ENCODE measurements at regions not wholly inside any gene's neighbourhood (a gene's known extent, or its start where the extent isn't known, plus 50 kb on each side); places are given as distances from the start of the nearest gene placed in this dataset.

DNA sequence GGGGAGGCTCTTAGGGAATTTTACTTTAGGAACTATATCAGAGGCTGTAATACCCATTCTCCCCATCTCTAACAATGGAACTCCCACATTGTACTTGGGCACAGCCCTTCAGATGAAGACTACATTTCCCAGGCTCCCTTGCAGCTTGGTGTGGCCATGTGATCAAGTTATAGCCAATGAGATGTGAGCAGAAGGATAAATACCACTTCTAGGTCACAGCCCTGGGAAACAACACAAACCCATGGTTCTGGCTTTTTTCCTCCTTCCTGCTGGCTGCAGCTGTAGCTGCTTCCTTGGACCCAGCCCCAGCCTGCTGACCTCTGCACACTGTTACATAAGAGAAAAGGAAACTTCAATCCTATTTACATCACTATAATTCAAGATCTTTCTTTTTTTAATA is 445.9 kb upstream of the JARID2 start:
- H3K79me2 ChIP-seq (ENCODE audit: control insufficient read depth, low read length), result no peaks in the 10 kb centered on the region
- H3K9me3 ChIP-seq (ENCODE audit: control insufficient read depth, insufficient read depth, low read length), result no peaks in the 10 kb centered on the region
- no peak overlapping the region for H3K27ac ChIP-seq (ENCODE audit: low read depth, low read length)
- H3K27me3 ChIP-seq (ENCODE audit: control insufficient read depth, low read length), result peaks cover 6% of the 10 kb centered on the region; the same call in 1 of the 2 replicates
- H3F3A ChIP-seq (ENCODE audit: control insufficient read depth, insufficient read depth), result no peaks in the 10 kb centered on the region
- H3K9me2 ChIP-seq (replicated peaks; ENCODE audit: control insufficient read depth, low read length), result no peaks in the 10 kb centered on the region
- H3K4me2 ChIP-seq (ENCODE audit: low read length), result no peak overlapping the region
- no peaks in the 10 kb centered on the region for H4K20me1 ChIP-seq (ENCODE audit: control insufficient read depth, insufficient read depth, low read depth, low read length)
- no peak overlapping the region for H3K4me3 ChIP-seq (ENCODE audit: low read length)
- TF ChIP-seq, protein P1, sequence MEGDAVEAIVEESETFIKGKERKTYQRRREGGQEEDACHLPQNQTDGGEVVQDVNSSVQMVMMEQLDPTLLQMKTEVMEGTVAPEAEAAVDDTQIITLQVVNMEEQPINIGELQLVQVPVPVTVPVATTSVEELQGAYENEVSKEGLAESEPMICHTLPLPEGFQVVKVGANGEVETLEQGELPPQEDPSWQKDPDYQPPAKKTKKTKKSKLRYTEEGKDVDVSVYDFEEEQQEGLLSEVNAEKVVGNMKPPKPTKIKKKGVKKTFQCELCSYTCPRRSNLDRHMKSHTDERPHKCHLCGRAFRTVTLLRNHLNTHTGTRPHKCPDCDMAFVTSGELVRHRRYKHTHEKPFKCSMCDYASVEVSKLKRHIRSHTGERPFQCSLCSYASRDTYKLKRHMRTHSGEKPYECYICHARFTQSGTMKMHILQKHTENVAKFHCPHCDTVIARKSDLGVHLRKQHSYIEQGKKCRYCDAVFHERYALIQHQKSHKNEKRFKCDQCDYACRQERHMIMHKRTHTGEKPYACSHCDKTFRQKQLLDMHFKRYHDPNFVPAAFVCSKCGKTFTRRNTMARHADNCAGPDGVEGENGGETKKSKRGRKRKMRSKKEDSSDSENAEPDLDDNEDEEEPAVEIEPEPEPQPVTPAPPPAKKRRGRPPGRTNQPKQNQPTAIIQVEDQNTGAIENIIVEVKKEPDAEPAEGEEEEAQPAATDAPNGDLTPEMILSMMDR (IDR thresholded peaks at IDR 0.05; ENCODE audit: low read depth, low read length, poor library complexity, severe bottlenecking), result no peak
- no peak for TF ChIP-seq EZH2phosphoT487 (IDR thresholded peaks at IDR 0.05; ENCODE audit: borderline replicate concordance, low read length)
- H3K4me1 ChIP-seq (ENCODE audit: control insufficient read depth, low read length), result no peaks in the 10 kb centered on the region
- H3K36me3 ChIP-seq (ENCODE audit: control insufficient read depth, low read length), result no peaks in the 10 kb centered on the region

DNA sequence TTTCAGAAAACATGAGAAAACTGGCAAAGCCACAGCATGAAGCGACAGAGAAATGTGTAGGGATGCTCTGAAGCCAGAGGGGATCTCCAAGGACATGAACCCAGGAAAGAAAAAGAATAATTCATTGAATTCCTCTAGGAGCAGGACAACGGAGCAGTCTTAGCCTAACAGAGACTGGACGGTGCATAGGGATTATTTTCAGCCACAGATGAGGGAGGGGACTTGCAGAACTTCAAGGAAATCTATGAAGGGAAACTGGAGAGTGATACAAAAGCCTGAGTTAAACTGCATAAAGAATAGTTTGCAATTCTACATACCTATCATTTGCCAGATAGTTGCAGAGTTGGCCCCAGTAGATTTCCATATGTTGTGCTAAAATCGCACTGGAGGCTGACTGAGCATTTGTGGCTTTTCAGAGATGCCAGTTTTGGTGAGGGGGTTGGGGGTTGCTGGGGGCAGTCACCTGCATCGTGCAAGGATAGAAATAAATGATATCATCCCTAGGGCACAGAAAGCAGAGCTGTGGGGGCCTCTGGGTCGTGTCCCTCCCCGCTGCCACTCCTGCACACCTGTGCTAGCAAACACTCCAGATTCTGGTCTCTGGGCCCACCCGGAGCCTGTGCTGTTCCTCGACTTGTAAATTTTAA is 443.2 kb upstream of the JARID2 start:
- no peak for TF ChIP-seq EZH2phosphoT487 (IDR thresholded peaks at IDR 0.05; ENCODE audit: borderline replicate concordance, low read length)
- TF ChIP-seq, protein P1 (IDR thresholded peaks at IDR 0.05; ENCODE audit: low read depth, low read length, poor library complexity, severe bottlenecking), result no peak
- no peaks in the 10 kb centered on the region for H4K20me1 ChIP-seq (ENCODE audit: control insufficient read depth, insufficient read depth, low read depth, low read length)
- no peak overlapping the region for H3K4me2 ChIP-seq (ENCODE audit: low read length)

DNA sequence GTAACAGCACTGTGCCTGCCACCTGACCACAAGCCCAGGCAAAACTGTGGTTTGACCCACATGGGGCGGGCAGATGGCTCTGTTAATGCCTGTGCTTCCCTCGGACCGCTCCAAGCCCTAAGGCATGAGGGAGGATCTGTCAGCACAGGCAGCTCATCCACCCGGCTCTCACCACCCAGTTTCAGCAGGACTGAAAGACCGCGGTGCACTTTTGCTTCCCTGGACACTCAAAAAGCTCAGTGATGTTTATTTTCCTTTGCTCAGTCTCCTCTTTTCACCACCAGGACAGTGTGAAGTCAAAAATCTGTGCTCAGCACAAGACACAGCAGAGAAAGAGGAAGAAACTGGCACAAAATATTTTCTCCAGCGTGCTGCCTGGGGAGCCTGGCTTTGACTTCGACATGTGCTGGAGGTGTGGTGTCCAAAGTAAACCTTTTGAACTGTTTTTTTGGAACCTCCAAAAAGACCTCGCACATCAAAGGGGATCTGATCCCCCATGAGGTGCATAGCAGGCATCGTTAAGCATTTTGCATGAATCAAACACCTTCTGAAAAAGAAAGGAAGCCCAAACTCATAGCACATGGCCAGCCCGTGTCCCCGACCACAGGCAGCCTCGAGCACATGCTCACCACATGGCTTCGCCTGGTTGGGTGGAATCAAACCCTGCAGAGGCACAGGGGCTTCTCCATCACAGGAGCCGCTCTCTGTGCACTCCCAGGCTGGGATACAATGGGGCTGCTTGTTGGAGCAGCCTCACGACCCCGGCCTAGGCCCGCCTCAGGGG is 441.7 kb upstream of the JARID2 start:
- H3K9me3 ChIP-seq (ENCODE audit: control insufficient read depth, insufficient read depth, low read length), result no peaks in the 10 kb centered on the region

More for the DNA sequence above, 443.2 kb upstream of the JARID2 start:
- H3K27ac ChIP-seq (ENCODE audit: low read depth, low read length), result no peak overlapping the region
- no peaks in the 10 kb centered on the region for H3K79me2 ChIP-seq (ENCODE audit: control insufficient read depth, low read length)
- H3K9me3 ChIP-seq (ENCODE audit: control insufficient read depth, insufficient read depth, low read length), result no peaks in the 10 kb centered on the region
- H3K4me3 ChIP-seq (ENCODE audit: low read length), result no peak overlapping the region
- no peaks in the 10 kb centered on the region for H3K9me2 ChIP-seq (replicated peaks; ENCODE audit: control insufficient read depth, low read length)
- H3K36me3 ChIP-seq (ENCODE audit: control insufficient read depth, low read length), result no peaks in the 10 kb centered on the region
- H3K27me3 ChIP-seq (ENCODE audit: control insufficient read depth, low read length), result peaks cover 6% of the 10 kb centered on the region; the same call in 1 of the 2 replicates
- H3K4me1 ChIP-seq (ENCODE audit: control insufficient read depth, low read length), result no peaks in the 10 kb centered on the region
- no peaks in the 10 kb centered on the region for H3F3A ChIP-seq (ENCODE audit: control insufficient read depth, insufficient read depth)

More for the DNA sequence above, 441.7 kb upstream of the JARID2 start:
- no peaks in the 10 kb centered on the region for H3K79me2 ChIP-seq (ENCODE audit: control insufficient read depth, low read length)
- H3K9me2 ChIP-seq (replicated peaks; ENCODE audit: control insufficient read depth, low read length), result no peaks in the 10 kb centered on the region
- no peak overlapping the region for H3K4me2 ChIP-seq (ENCODE audit: low read length)
- H3K27me3 ChIP-seq (ENCODE audit: control insufficient read depth, low read length), result peaks cover 4% of the 10 kb centered on the region; the same call in 1 of the 2 replicates
- no peak for TF ChIP-seq EZH2phosphoT487 (IDR thresholded peaks at IDR 0.05; ENCODE audit: borderline replicate concordance, low read length)
- TF ChIP-seq, protein P1 (IDR thresholded peaks at IDR 0.05; ENCODE audit: low read depth, low read length, poor library complexity, severe bottlenecking), result no peak
- no peaks in the 10 kb centered on the region for H3K36me3 ChIP-seq (ENCODE audit: control insufficient read depth, low read length)
- H4K20me1 ChIP-seq (ENCODE audit: control insufficient read depth, insufficient read depth, low read depth, low read length), result no peaks in the 10 kb centered on the region
- H3F3A ChIP-seq (ENCODE audit: control insufficient read depth, insufficient read depth), result no peaks in the 10 kb centered on the region
- no peaks in the 10 kb centered on the region for H3K4me1 ChIP-seq (ENCODE audit: control insufficient read depth, low read length)
- no peak overlapping the region for H3K4me3 ChIP-seq (ENCODE audit: low read length)
- no peak overlapping the region for H3K27ac ChIP-seq (ENCODE audit: low read depth, low read length)
